ENCODE measurements at regions not wholly inside any gene's neighbourhood (a gene's known extent, or its start where the extent isn't known, plus 50 kb on each side); places are given as distances from the start of the nearest gene placed in this dataset.
"Not testable (repeated sequence)": the region's sequence is repeated elsewhere in the genome, so short reads cannot be mapped to it uniquely, and the experiment has no call there.

DNA sequence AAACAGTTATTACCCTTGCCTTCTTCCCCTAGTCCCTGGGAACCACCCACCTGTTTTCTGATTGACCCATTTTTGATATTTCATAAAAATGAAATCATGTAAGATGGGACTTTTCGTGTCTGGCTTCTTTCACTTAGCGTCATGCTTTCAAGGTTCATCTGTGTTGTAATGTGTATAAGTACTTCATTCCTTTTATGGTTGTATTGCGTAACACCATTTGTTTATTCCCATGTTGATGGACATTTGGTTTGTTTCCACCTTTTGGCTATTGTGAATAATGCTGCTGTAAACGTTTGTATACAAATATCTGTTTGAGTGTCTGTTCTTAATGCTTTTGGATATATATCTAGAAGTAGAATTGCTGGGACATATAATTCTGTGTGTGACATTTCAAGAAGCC lies 650.1 kb upstream of the COX7C start:
- H3K36me3 ChIP-seq, result no peaks in the 10 kb centered on the region
- H3K4me3 ChIP-seq, result no peak overlapping the region
- intact Hi-C loops (cut with DNase I; ENCODE audit: low total_unique reads), result no loop called here
- 74 to 87% (median 76%) methylated on average over 4 of the region's 4 CpGs for WGBS, 5 donors
- H3K4me1 ChIP-seq, result no peaks in the 10 kb centered on the region
- no peak overlapping the region for H3K27ac ChIP-seq
- no peak for DNase-seq
- TF ChIP-seq POLR2AphosphoS5 (IDR thresholded peaks at IDR 0.05), result no peak
- TF ChIP-seq, protein P1, sequence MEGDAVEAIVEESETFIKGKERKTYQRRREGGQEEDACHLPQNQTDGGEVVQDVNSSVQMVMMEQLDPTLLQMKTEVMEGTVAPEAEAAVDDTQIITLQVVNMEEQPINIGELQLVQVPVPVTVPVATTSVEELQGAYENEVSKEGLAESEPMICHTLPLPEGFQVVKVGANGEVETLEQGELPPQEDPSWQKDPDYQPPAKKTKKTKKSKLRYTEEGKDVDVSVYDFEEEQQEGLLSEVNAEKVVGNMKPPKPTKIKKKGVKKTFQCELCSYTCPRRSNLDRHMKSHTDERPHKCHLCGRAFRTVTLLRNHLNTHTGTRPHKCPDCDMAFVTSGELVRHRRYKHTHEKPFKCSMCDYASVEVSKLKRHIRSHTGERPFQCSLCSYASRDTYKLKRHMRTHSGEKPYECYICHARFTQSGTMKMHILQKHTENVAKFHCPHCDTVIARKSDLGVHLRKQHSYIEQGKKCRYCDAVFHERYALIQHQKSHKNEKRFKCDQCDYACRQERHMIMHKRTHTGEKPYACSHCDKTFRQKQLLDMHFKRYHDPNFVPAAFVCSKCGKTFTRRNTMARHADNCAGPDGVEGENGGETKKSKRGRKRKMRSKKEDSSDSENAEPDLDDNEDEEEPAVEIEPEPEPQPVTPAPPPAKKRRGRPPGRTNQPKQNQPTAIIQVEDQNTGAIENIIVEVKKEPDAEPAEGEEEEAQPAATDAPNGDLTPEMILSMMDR (IDR thresholded peaks at IDR 0.05 in 8 of 11, conservative IDR thresholded peaks at IDR 0.05 in 3 of 11), result no peak
- no peak for TF ChIP-seq POLR2A (IDR thresholded peaks at IDR 0.05)
- H3K9me3 ChIP-seq, result no peaks in the 10 kb centered on the region
- no peaks in the 10 kb centered on the region for H3K27me3 ChIP-seq (replicated peaks in 1 of 7)

DNA sequence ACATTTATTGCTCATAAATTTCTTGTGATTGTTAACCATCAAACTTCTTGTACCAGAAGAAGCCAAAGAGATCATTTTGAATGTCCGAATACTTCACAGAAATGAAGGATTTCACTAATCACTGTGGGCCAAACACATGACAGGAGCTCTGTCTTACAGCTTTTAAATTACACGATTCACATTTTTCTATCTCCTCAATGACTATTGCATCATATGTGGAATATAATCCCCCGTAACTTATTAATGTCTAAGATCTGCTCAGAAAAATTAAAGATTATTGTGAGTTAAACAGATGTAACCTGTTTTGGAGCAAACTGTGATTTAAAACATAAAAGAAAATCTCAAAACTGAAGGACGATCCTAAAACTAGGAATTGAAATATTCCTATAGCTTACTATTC lies 645.2 kb upstream of the COX7C start:
- no peaks in the 10 kb centered on the region for H3K36me3 ChIP-seq
- 83 to 93% (median 86%) methylated on average over 4 of the region's 4 CpGs for WGBS, 5 donors

DNA sequence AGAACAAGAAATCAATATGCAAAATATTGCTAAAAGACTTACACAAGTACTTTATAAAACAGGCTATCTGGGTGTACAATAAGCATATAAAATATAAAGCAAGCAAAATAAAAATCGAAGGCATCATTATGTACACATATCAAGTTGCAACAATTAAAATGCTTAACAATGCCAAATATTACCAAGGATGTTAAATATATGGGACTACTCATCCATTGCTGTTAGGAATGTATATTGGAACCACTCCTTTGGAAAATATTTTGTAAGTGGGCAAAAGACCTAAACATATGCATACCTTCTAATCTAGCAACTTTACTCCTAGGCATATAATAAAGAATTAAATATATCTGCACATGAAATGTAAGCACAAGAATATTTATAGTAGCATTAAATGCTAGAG lies 632.6 kb upstream of the COX7C start:
- 77 to 85% (median 81%) methylated on average over 1 of the region's 1 CpG for WGBS, 5 donors
- DNase-seq, result no peak
- Histone ChIP-seq H3K4me1 (no peaks in the 10 kb centered on the region), H3K4me3 (no peak overlapping the region), H3K27me3 (replicated peaks in 1 of 7) (no peaks in the 10 kb centered on the region), H3K9me3 (peaks cover 0 to 15% (median 4%) of the 10 kb centered on the region in 8 donors), H3K36me3 (no peaks in the 10 kb centered on the region), H3K27ac (no peak overlapping the region)
- TF ChIP-seq POLR2A (IDR thresholded peaks at IDR 0.05) (no peak), POLR2AphosphoS5 (IDR thresholded peaks at IDR 0.05) (no peak)
- TF ChIP-seq, protein P1 (IDR thresholded peaks at IDR 0.05 in 8 of 11, conservative IDR thresholded peaks at IDR 0.05 in 3 of 11), result no peak
- intact Hi-C loops (cut with DNase I; ENCODE audit: low total_unique reads), result no loop called here

More for the DNA sequence above, 645.2 kb upstream of the COX7C start:
- H3K9me3 ChIP-seq, result no peaks in the 10 kb centered on the region
- H3K4me1 ChIP-seq, result no peaks in the 10 kb centered on the region
- H3K4me3 ChIP-seq, result no peak overlapping the region
- no peak for DNase-seq
- intact Hi-C loops (cut with DNase I; ENCODE audit: low total_unique reads), result no loop called here
- no peaks in the 10 kb centered on the region for H3K27me3 ChIP-seq (replicated peaks in 1 of 7)
- TF ChIP-seq POLR2AphosphoS5 (IDR thresholded peaks at IDR 0.05) (no peak), POLR2A (IDR thresholded peaks at IDR 0.05) (no peak)
- TF ChIP-seq, protein P1 (IDR thresholded peaks at IDR 0.05 in 8 of 11, conservative IDR thresholded peaks at IDR 0.05 in 3 of 11), result no peak
- no peak overlapping the region for H3K27ac ChIP-seq

DNA sequence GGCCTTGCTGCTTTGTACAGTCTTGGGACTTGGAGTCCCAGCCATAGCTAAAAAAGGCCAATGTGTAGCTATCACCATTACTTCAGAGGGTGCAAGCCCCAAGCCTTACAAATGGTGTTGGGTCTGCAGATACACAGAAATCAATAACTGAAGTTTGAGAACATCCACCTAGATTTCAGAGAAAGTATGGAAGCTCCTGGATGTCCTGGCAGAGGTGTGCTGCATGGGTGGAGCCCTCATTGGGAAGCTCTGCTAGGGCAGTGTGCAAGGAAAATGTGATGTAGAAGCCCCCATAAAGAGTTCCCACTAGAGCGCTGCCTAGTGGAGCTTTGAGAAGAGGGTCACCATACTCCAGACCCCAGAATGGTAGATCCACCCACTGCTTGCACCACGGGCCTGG lies 626.7 kb upstream of the COX7C start:
- intact Hi-C loops (cut with DNase I; ENCODE audit: low total_unique reads), result no loop called here
- no peak for DNase-seq
- Histone ChIP-seq H3K27ac (no peak overlapping the region), H3K27me3 (replicated peaks in 1 of 7) (no peaks in the 10 kb centered on the region), H3K9me3 (peaks cover 0 to 35% (median 24%) of the 10 kb centered on the region in 8 donors), H3K36me3 (no peaks in the 10 kb centered on the region), H3K4me3 (no peak overlapping the region), H3K4me1 (no peaks in the 10 kb centered on the region)
- TF ChIP-seq, protein P1 (IDR thresholded peaks at IDR 0.05 in 8 of 11, conservative IDR thresholded peaks at IDR 0.05 in 3 of 11), result no peak
- TF ChIP-seq POLR2AphosphoS5 (IDR thresholded peaks at IDR 0.05), result no peak
- no peak for TF ChIP-seq POLR2A (IDR thresholded peaks at IDR 0.05)
- WGBS, 5 donors, result 72 to 90% (median 83%) methylated on average over 1 to 2 of the region's 2 CpGs

DNA sequence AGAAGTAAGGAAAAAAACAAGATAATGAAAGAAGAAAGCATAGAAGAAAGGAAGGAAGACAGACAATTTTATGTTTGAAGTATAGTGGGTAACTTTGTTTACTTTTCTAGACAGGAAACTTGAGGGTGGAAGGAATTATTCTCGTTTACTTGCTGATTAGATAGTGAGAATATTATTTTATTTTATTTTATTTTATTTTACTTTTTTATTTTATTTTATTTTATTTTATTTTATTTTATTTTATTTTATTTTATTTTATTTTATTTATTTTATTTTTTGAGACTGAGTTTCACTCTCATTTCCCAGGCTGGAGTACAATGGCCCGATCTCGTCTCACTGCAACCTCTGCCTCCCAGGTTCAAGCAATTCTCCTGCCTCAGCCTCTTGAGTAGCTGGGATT lies 623.1 kb upstream of the COX7C start:
- H3K27ac ChIP-seq; H3K4me1 ChIP-seq; intact Hi-C loops (cut with DNase I; ENCODE audit: low total_unique reads); H3K36me3 ChIP-seq; H3K27me3 ChIP-seq (replicated peaks in 1 of 7); DNase-seq; H3K4me3 ChIP-seq: not testable (repeated sequence)
- H3K9me3 ChIP-seq, result peaks cover 0 to 29% (median 24%) of the 10 kb centered on the region in 8 donors
- whole genome bisulfite sequencing, 5 donors, result 77 to 86% (median 79%) methylated on average over 3 of the region's 3 CpGs
